Hepatocyte (in vitro differentiated cells): ENCODE measurements at regions not wholly inside any gene's neighbourhood (a gene's known extent, or its start where the extent isn't known, plus 50 kb on each side); places are given as distances from the start of the nearest gene placed in this dataset.

Source experiments
- CTCF ChIP-seq: fragments of 200-600 bp; sonication (generic); IDR thresholded peaks from 2 replicates; pipeline ENCODE4 v1.5.1; 2016; ENCODE audit warnings: antibody characterized with exemption, mild to moderate bottlenecking; ENCODE audit not compliant: poor library complexity
- EZH2 ChIP-seq: fragments of 200-600 bp; sonication (generic); IDR thresholded peaks from 2 replicates; pipeline ENCODE4 v1.6.1; 2016; ENCODE audit warnings: antibody characterized with exemption, mild to moderate bottlenecking, borderline replicate concordance
- EZH2phosphoT487 ChIP-seq: fragments of 200-600 bp; sonication (generic); IDR thresholded peaks from one replicate; pipeline ENCODE4 v1.6.1; 2018; ENCODE audit warnings: antibody characterized with exemption, mild to moderate bottlenecking, low read depth, moderate library complexity; ENCODE audit not compliant: unreplicated experiment, severe bottlenecking

- TF ChIP-seq CTCF (no peak), EZH2phosphoT487 (no peak), EZH2 (no peak)
Measured at GRCh38 chr1:60960891-60961461, 121.4 kb upstream of the NFIA start.
